AG04450 (cell line): ENCODE measurements at regions not wholly inside any gene's neighbourhood (a gene's known extent, or its start where the extent isn't known, plus 50 kb on each side); places are given as distances from the start of the nearest gene placed in this dataset.
"Not testable (repeated sequence)": the region's sequence is repeated elsewhere in the genome, so short reads cannot be mapped to it uniquely, and the experiment has no call there.

Experiments
- CTCF ChIA-PET: fragments of 300-600, 350-600 bp; formaldehyde crosslinking; extraction: SDS; loops from one replicate; lab custom pipeline; 2022; ENCODE audit warnings: antibody characterized with exemption, inconsistent platforms; lab: Charles Lee
- POLR2A ChIA-PET: fragments of 350-600 bp; formaldehyde crosslinking; extraction: SDS; loops from one replicate; lab custom pipeline; 2021; ENCODE audit warnings: antibody characterized with exemption, inconsistent platforms; lab: Yijun Ruan, JAX
- DNase-seq: peaks from one replicate; pipeline ENCODE4 v3.0.0-alpha.2; 2011; ENCODE audit warnings: low read depth, low spot score
- H3K27ac ChIP-seq: one replicate; pipeline ENCODE4 v1.5.1; 2012; ENCODE audit warnings: low read depth, low read length, control low read depth
- H3K27me3 ChIP-seq: one replicate; pipeline ENCODE4 v1.6.0; 2012; ENCODE audit warnings: low read length; ENCODE audit not compliant: control insufficient read depth, insufficient read depth
- H3K4me3 ChIP-seq: 2 replicates; pipeline ENCODE4 v1.5.1; 2011; ENCODE audit warnings: mild to moderate bottlenecking, low read depth, low read length, control low read depth
- H3K9me3 ChIP-seq: 2 replicates; pipeline ENCODE4 v1.5.1; 2012; ENCODE audit warnings: low read length; ENCODE audit not compliant: control insufficient read depth, insufficient read depth
- TF ChIP-seq, protein P1 (sequence below): IDR thresholded peaks from 2 replicates; pipeline ENCODE4 v1.5.1; 2011; ENCODE audit warnings: low read depth, low read length, control low read depth, inconsistent platforms

GRCh38 chr16:13478991-13479390, 441.0 kb upstream of the ERCC4 start:
- Histone ChIP-seq H3K27ac (no peak overlapping the region), H3K4me3 (no peak overlapping the region), H3K9me3 (peaks cover 14% of the 10 kb centered on the region), H3K27me3 (no peaks in the 10 kb centered on the region)
- no peak for DNase-seq
- TF ChIP-seq, protein P1, sequence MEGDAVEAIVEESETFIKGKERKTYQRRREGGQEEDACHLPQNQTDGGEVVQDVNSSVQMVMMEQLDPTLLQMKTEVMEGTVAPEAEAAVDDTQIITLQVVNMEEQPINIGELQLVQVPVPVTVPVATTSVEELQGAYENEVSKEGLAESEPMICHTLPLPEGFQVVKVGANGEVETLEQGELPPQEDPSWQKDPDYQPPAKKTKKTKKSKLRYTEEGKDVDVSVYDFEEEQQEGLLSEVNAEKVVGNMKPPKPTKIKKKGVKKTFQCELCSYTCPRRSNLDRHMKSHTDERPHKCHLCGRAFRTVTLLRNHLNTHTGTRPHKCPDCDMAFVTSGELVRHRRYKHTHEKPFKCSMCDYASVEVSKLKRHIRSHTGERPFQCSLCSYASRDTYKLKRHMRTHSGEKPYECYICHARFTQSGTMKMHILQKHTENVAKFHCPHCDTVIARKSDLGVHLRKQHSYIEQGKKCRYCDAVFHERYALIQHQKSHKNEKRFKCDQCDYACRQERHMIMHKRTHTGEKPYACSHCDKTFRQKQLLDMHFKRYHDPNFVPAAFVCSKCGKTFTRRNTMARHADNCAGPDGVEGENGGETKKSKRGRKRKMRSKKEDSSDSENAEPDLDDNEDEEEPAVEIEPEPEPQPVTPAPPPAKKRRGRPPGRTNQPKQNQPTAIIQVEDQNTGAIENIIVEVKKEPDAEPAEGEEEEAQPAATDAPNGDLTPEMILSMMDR: no peak
- ChIA-PET POLR2A (no interaction called here), CTCF (no interaction called here)

DNA sequence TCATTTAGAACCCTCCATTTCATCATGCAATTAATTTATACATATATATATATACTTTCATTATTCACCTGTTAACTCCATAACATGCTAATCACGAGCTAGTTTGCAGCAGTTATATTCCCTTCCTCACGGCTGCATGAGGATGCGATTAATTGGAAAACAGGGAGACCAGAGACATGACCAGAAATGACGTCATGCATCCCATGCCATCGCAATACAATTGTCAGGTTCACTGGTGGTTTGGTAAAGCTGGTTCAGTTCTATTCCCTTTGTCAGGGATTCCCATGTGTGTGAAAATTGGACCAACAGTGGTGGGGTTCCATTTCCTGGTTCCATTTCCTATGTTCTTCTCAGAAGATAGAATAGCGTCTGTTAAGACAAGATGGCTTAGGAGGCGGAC, 440.4 kb upstream of the ERCC4 start:
- DNase-seq: no peak
- Histone ChIP-seq H3K27me3 (no peaks in the 10 kb centered on the region), H3K27ac (no peak overlapping the region), H3K9me3 (peaks cover 14% of the 10 kb centered on the region), H3K4me3 (no peak overlapping the region)
- TF ChIP-seq, protein P1: no peak
- ChIA-PET POLR2A (no interaction called here), CTCF (no interaction called here)

GRCh38 chr16:13480801-13481200, 439.2 kb upstream of the ERCC4 start:
- no peak overlapping the region for H3K4me3 ChIP-seq
- H3K27ac ChIP-seq: no peak overlapping the region
- TF ChIP-seq, protein P1: no peak
- H3K9me3 ChIP-seq: peaks cover 12% of the 10 kb centered on the region
- CTCF ChIA-PET: no interaction called here
- no peaks in the 10 kb centered on the region for H3K27me3 ChIP-seq
- DNase-seq: no peak
- POLR2A ChIA-PET: no interaction called here

DNA sequence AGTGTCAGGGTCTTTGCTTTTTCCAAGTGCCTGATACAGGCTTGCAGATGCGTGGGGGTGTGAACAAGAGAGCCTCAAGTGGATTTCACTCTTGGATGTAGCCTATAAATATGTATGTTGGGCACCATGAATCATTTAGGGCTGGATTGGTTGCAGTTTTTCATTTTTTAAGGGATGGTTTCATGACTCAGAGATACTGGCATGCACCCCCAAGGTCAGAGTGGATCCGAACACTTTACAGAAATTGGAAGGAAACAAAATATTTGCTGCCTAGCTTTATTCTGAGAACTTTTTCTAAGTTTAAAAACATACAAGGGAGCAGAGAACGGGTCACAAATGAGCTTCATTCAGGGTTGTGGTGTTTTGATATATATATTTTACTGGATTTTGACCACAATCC, 436.8 kb upstream of the ERCC4 start:
- CTCF ChIA-PET: no interaction called here
- POLR2A ChIA-PET: no interaction called here
- Histone ChIP-seq H3K4me3 (no peak overlapping the region), H3K27me3 (no peaks in the 10 kb centered on the region), H3K27ac (no peak overlapping the region), H3K9me3 (peaks cover 13% of the 10 kb centered on the region)
- DNase-seq: no peak
- TF ChIP-seq, protein P1: no peak

GRCh38 chr16:13489416-13489815, 430.5 kb upstream of the ERCC4 start:
- CTCF ChIA-PET, H3K27ac ChIP-seq, DNase-seq, H3K27me3 ChIP-seq, H3K4me3 ChIP-seq, POLR2A ChIA-PET: not testable (repeated sequence)
- H3K9me3 ChIP-seq: peaks cover 21% of the 10 kb centered on the region

GRCh38 chr16:13492046-13492445, 427.9 kb upstream of the ERCC4 start:
- ChIA-PET POLR2A (no interaction called here), CTCF (no interaction called here)
- no peak overlapping the region for H3K27ac ChIP-seq
- TF ChIP-seq, protein P1: no peak
- peaks cover 21% of the 10 kb centered on the region for H3K9me3 ChIP-seq
- H3K27me3 ChIP-seq: no peaks in the 10 kb centered on the region
- no peak overlapping the region for H3K4me3 ChIP-seq
- no peak for DNase-seq
